ENCODE measurements at regions not wholly inside any gene's neighbourhood (a gene's known extent, or its start where the extent isn't known, plus 50 kb on each side); places are given as distances from the start of the nearest gene placed in this dataset.

GRCh38 chr16:63789603-63790002 lies 1332.3 kb downstream of the CDH11 start:
- intact Hi-C loops (cut with DNase I; ENCODE audit: low total_unique reads) = no loop called here
- TF ChIP-seq CTCF (IDR thresholded peaks at IDR 0.05) = peak in 1 of 3 experiments; percentile 3
- no peak for TF ChIP-seq POLR2A (IDR thresholded peaks at IDR 0.05)
- peak; percentile 44 for DNase-seq
- Histone ChIP-seq H3K27me3 (no peaks in the 10 kb centered on the region), H3K4me3 (no peak overlapping the region), H3K27ac (no peak overlapping the region), H3K4me1 (no peaks in the 10 kb centered on the region), H3K9me3 (no peaks in the 10 kb centered on the region), H3K36me3 (ENCODE audit: low read depth, missing control alignments) (no peaks in the 10 kb centered on the region)
- 74 to 85% methylated on average over 2 of the region's 2 CpGs for WGBS, 2 donors

GRCh38 chr16:63787014-63787413 lies 1334.8 kb downstream of the CDH11 start:
- intact Hi-C loops (cut with DNase I; ENCODE audit: low total_unique reads) = no loop called here
- no peaks in the 10 kb centered on the region for H3K4me1 ChIP-seq
- H3K36me3 ChIP-seq (ENCODE audit: low read depth, missing control alignments) = no peaks in the 10 kb centered on the region
- H3K27me3 ChIP-seq = no peaks in the 10 kb centered on the region
- 90 to 100% methylated on average over 1 of the region's 1 CpG for WGBS, 2 donors
- H3K9me3 ChIP-seq = no peaks in the 10 kb centered on the region
- DNase-seq = no peak
- no peak overlapping the region for H3K27ac ChIP-seq
- TF ChIP-seq CTCF (IDR thresholded peaks at IDR 0.05) = no peak
- no peak for TF ChIP-seq POLR2A (IDR thresholded peaks at IDR 0.05)
- H3K4me3 ChIP-seq = no peak overlapping the region

- H3K27me3 ChIP-seq = no peaks in the 10 kb centered on the region
- no peak for TF ChIP-seq POLR2A (IDR thresholded peaks at IDR 0.05)
- no peak for TF ChIP-seq CTCF (IDR thresholded peaks at IDR 0.05)
- intact Hi-C loops (cut with DNase I; ENCODE audit: low total_unique reads) = no loop called here
- no peaks in the 10 kb centered on the region for H3K36me3 ChIP-seq (ENCODE audit: low read depth, missing control alignments)
- no peak overlapping the region for H3K27ac ChIP-seq
- H3K4me1 ChIP-seq = no peaks in the 10 kb centered on the region
- no peaks in the 10 kb centered on the region for H3K9me3 ChIP-seq
- no peak overlapping the region for H3K4me3 ChIP-seq
- DNase-seq = no peak
- WGBS, 2 donors = 86 to 94% methylated on average over 2 of the region's 2 CpGs
These were observed 1336.7 kb downstream of the CDH11 start for GRCh38 chr16:63785170-63785569.

GRCh38 chr16:63776437-63776836 lies 1345.4 kb downstream of the CDH11 start:
- DNase-seq = no peak
- Histone ChIP-seq H3K4me1 (no peaks in the 10 kb centered on the region), H3K9me3 (no peaks in the 10 kb centered on the region), H3K27ac (no peak overlapping the region), H3K27me3 (no peaks in the 10 kb centered on the region), H3K4me3 (no peak overlapping the region), H3K36me3 (ENCODE audit: low read depth, missing control alignments) (no peaks in the 10 kb centered on the region)
- no peak for TF ChIP-seq POLR2A (IDR thresholded peaks at IDR 0.05)
- TF ChIP-seq CTCF (IDR thresholded peaks at IDR 0.05) = no peak
- intact Hi-C loops (cut with DNase I; ENCODE audit: low total_unique reads) = no loop called here

- DNase-seq = no peak
- no peak for TF ChIP-seq CTCF (IDR thresholded peaks at IDR 0.05)
- TF ChIP-seq POLR2A (IDR thresholded peaks at IDR 0.05) = no peak
- Histone ChIP-seq H3K27me3 (no peaks in the 10 kb centered on the region), H3K4me3 (no peak overlapping the region), H3K36me3 (ENCODE audit: low read depth, missing control alignments) (no peaks in the 10 kb centered on the region), H3K4me1 (no peaks in the 10 kb centered on the region), H3K9me3 (no peaks in the 10 kb centered on the region), H3K27ac (no peak overlapping the region)
- intact Hi-C loops (cut with DNase I; ENCODE audit: low total_unique reads) = no loop called here
These were observed 1345.8 kb downstream of the CDH11 start for GRCh38 chr16:63776034-63776433.

Data from testis (tissue), 2 donors.